GM19467 (cell line): ENCODE measurements at regions not wholly inside any gene's neighbourhood (a gene's known extent, or its start where the extent isn't known, plus 50 kb on each side); places are given as distances from the start of the nearest gene placed in this dataset.

ENCODE experiments used
- ATAC-seq: cut with Tn5 transposase; IDR thresholded peaks from one replicate; pipeline ENCODE4 v1.9.1; 2021; ENCODE audit warnings: mild to moderate bottlenecking, moderate library complexity; ENCODE audit not compliant: unreplicated experiment

- no peak for ATAC-seq
Measured at GRCh38 chr2:212712991-212713390, 174.4 kb upstream of the ERBB4 start.

- ATAC-seq = no peak
Measured at GRCh38 chr2:212712466-212712865, 173.9 kb upstream of the ERBB4 start.

GRCh38 chr2:212711856-212712255, 173.3 kb upstream of the ERBB4 start:
- no peak for ATAC-seq

- no peak for ATAC-seq
Measured at GRCh38 chr2:212709280-212709679, 170.7 kb upstream of the ERBB4 start.

- ATAC-seq = no peak
Measured at GRCh38 chr2:212708355-212708754, 169.8 kb upstream of the ERBB4 start.

GRCh38 chr2:212695426-212695825, 156.8 kb upstream of the ERBB4 start:
- ATAC-seq = no peak

- ATAC-seq = no peak
Measured at GRCh38 chr2:212694398-212694797, 155.8 kb upstream of the ERBB4 start.

DNA sequence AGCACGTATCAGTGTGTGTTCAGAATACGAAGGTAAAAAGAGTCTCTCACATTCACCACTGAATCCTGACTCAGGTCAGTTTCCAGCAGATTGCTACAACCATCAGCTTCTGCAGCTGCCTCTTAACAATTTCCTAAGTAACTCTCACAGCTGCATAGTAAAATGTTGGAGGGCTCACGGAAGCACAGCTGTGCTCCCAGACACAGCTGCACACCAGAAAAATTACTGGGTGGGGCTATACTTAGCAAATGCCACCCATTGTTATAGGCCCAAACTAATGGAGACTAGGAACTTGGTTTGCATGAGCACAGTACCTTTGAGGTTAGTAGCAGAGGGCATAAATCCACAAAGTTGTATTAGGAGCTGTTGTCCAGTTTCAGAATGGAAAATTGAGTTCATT, 153.9 kb upstream of the ERBB4 start:
- ATAC-seq = no peak

GRCh38 chr2:212686285-212686895, 147.8 kb upstream of the ERBB4 start:
- peak; percentile 65 for ATAC-seq

DNA sequence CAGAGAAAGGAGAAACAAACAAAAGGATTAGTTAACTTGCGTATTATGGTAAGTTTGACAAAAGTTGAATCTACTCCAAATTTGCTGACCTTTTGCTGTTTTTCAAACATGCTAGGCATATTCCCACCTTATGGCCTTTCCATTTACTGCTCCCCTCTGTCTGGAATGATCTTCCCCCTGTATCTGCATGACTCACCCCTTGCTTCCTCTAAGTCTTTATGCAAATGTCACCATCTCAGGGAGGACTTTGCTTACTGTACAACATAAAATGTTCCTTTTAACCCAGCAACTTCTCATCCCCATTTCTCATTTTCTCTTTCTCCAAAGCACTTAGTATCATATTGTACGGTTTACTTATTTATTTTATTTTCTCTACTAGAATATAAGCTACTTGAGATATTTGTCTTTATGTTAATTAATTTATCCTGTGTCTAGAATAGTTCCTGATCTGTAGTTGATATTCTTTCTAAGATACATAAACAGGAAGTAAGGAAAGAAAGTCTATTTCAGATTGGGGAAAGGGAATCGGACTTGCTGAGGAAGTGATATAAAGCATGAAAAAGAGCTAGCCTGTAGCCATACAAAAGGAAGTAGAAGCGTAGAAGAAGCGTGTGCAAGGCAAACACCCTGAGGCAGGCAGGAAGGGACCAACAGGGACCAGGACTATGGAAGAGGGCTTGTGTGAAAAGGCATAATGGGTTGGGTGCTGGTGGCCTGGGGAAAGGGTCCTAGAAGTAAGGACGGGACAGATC, 144.9 kb upstream of the ERBB4 start:
- ATAC-seq = no peak

DNA sequence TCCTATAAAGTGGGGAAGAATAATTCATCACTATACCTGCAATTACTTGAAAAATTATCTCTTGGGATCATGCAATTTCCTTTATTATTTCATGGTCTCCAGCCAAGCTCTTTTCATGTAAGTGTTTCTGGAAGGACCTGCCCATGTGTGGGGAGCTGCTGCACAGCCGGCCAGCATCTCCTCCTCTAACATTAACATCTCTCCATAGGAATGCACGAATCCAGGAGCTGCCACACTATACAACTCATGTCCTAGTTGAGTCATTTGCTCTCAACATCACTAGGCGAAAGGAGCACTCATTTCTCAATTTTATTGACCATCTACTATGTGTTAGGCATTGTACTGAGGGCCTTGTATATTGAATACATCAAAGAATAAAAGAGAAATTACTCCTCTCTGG, 144.3 kb upstream of the ERBB4 start:
- ATAC-seq = no peak

GRCh38 chr2:212677466-212677865, 138.9 kb upstream of the ERBB4 start:
- no peak for ATAC-seq

- ATAC-seq = no peak
Measured at GRCh38 chr2:212672186-212672585, 133.6 kb upstream of the ERBB4 start.

DNA sequence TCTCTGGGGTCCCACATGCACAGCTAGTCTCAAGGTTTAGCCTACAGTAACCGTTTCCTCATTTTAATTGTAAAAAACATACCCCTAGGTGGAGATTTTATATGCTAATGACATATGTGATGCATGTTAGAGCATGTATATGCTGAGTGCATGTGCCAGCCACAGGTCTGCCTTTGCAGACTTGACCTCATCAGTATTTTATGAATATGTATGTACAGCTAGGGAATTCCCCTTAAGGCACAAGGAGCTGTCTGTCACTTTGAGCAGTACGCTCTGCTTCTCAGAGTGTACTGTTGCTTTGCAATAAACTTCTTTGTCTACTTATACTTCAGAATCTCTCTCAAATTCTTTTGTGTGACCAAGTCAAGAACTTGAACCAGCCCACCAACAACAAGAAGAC, 131.2 kb upstream of the ERBB4 start:
- ATAC-seq = no peak

DNA sequence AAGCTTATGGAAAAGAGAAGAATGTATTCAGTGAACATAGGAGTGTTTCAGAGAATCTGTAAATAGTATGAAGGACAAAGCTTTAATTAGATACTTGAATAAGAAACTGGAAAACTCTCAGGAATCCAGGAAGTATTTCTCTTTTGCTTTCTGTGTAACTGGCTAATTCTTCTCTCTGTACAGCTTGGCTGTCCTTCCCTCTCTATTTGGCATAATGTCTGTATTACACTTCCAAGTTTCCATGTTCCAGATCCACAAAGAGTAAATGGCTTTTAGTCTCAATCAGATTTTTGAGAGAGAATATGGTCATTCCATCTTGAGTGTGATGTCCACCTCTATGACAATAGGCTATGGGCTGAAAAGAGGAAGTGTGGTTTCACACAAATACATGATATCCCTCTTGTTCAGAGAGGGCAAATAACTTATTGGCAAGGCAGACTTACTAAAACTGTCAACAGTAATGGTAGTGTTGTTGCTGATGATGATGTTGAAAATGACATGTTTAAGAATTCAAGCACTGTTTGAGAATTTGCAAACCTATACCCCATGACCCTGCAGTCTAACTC, 129.2 kb upstream of the ERBB4 start:
- no peak for ATAC-seq

- no peak for ATAC-seq
Measured at GRCh38 chr2:212665948-212666347, 127.3 kb upstream of the ERBB4 start.

DNA sequence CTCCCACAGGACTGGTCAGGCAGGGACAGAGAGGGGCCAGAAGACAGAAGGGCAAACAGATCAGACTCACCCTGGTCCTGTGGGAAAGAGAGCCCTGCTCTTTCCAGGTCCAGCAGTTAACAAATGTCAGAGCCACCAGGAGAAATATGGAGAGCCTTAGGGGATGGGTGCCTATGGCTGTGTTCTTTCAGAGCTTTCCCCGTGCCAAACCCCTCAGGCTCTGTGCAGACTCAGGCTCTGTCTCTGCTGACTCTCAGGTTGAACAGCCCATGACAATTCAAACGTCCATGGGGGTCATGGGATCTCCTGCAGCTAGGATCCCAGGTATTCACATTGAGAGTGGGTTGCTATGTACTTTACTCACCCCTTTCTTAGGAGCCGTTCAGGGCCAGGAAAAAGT, 120.8 kb upstream of the ERBB4 start:
- no peak for ATAC-seq

DNA sequence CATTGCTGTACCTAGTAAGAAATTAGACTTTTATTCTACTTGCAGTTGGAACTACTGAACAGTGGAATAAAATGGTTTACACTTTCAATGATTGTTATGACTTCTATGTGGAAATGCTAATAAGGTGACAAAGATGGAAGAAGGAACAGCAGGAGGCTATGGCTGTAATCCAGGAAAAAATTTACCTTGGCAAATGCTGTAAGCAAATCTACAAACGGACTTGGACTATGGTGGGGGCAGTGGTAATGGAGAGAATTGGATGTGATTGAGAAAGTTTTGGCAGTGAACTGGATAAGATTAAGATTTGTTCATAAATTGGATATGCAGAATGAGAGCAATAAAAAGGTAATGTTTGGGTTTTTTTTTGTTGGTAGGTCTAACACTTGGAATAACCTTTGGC, 111.0 kb upstream of the ERBB4 start:
- ATAC-seq = no peak

DNA sequence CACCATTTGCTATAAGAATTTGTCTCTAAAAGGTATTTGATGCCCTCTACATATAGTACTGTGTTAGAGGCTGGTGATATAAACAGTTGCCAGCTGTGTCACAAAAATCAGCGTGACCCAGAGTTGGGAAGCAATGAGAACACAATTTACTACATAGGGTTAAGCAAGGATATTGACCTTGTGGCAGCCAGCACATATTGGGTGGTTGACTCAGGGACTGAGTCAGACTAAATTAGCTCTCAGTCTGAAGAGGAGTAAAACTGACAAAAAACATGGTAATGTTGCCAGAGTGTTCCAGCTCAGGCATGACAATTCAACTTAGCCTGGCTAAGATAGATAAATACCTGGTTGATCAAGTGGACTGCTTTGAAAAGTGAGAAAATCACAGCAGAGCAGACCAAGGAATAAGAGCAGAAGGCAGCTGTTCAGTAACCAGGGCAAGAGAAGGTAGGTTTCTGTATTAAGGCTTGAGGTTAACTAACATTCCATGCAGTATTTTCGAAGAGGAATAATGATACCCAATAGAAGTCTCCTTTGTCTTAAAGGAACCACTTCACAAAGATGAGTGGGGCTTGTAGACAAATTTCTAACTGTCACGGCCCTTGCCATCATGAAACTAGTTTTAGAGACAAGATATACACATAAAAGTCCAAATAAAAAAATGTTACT, 108.2 kb upstream of the ERBB4 start:
- no peak for ATAC-seq

GRCh38 chr2:212644195-212644837, 105.7 kb upstream of the ERBB4 start:
- no peak for ATAC-seq

GRCh38 chr2:212640428-212640827, 101.8 kb upstream of the ERBB4 start:
- ATAC-seq = no peak
